Esophagus squamous epithelium (tissue), 4 donors: ENCODE measurements at regions not wholly inside any gene's neighbourhood (a gene's known extent, or its start where the extent isn't known, plus 50 kb on each side); places are given as distances from the start of the nearest gene placed in this dataset.

Source experiments
- POLR2A ChIP-seq, 4 donors: fragments of 450-650 bp; IDR thresholded peaks; one replicate each; pipeline ENCODE4 v1.6.1; 2017; ENCODE audit warnings: antibody characterized with exemption in 4 of 4, mild to moderate bottlenecking in 4 of 4, moderate library complexity in 3 of 4
- TF ChIP-seq, protein P1 (sequence below), 6 experiments: fragments of 450-650 bp in 4 of 6; fragments of 200-600 bp in 2 of 6; sonication (generic) in 2 of 6; IDR thresholded peaks; one replicate each; pipeline ENCODE4 v1.5.1; 2016 to 2019; ENCODE audit warnings: antibody characterized with exemption in 6 of 6, mild to moderate bottlenecking in 4 of 6, moderate library complexity in 4 of 6

- TF ChIP-seq, protein P1, sequence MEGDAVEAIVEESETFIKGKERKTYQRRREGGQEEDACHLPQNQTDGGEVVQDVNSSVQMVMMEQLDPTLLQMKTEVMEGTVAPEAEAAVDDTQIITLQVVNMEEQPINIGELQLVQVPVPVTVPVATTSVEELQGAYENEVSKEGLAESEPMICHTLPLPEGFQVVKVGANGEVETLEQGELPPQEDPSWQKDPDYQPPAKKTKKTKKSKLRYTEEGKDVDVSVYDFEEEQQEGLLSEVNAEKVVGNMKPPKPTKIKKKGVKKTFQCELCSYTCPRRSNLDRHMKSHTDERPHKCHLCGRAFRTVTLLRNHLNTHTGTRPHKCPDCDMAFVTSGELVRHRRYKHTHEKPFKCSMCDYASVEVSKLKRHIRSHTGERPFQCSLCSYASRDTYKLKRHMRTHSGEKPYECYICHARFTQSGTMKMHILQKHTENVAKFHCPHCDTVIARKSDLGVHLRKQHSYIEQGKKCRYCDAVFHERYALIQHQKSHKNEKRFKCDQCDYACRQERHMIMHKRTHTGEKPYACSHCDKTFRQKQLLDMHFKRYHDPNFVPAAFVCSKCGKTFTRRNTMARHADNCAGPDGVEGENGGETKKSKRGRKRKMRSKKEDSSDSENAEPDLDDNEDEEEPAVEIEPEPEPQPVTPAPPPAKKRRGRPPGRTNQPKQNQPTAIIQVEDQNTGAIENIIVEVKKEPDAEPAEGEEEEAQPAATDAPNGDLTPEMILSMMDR (IDR thresholded peaks at IDR 0.05): no peak
- no peak for TF ChIP-seq POLR2A (IDR thresholded peaks at IDR 0.05)
These were observed 213.1 kb downstream of the NHLRC3 start for GRCh38 chr13:39251340-39251739.
